HL-60 (cell line): ENCODE measurements at regions not wholly inside any gene's neighbourhood (a gene's known extent, or its start where the extent isn't known, plus 50 kb on each side); places are given as distances from the start of the nearest gene placed in this dataset.

Experiments used
- DNase-seq, 2 experiments: peaks; one replicate each; pipeline ENCODE4 v3.0.0-alpha.2; 2010 to 2020; ENCODE audit warnings: low read depth in 1 of 2, low spot score in 1 of 2
- H3K27ac ChIP-seq: fragments of 250-450 bp; sonication (Bioruptor Pico); replicated peaks from 2 replicates; pipeline ENCODE4 v1.5.1; 2020; ENCODE audit warnings: mild to moderate bottlenecking, moderate library complexity
- H3K27me3 ChIP-seq: fragments of 250-450 bp; sonication (Bioruptor Pico); 2 replicates; pipeline ENCODE4 v1.5.1; 2021; ENCODE audit warnings: mild to moderate bottlenecking, moderate library complexity; ENCODE audit not compliant: insufficient read depth, poor library complexity, severe bottlenecking
- H3K4me3 ChIP-seq: replicated peaks from 2 replicates; pipeline ENCODE4 v1.5.1; 2011; ENCODE audit warnings: mild to moderate bottlenecking, control low read depth, low read length; ENCODE audit not compliant: insufficient read depth
- GABPA ChIP-seq: IDR thresholded peaks from 2 replicates; pipeline ENCODE4 v1.6.1; 2012; ENCODE audit warnings: low read depth
- POLR2AphosphoS5 ChIP-seq: IDR thresholded peaks from 2 replicates; pipeline ENCODE4 v1.6.1; 2012; ENCODE audit warnings: low read depth
- SPI1 ChIP-seq: IDR thresholded peaks from 2 replicates; pipeline ENCODE4 v1.6.1; 2012; ENCODE audit warnings: low read depth, mild to moderate bottlenecking, borderline replicate concordance
- TF ChIP-seq, protein P1 (sequence below): IDR thresholded peaks from one replicate; pipeline ENCODE4 v1.5.1; 2011; ENCODE audit warnings: low read length, control low read depth, inconsistent platforms; ENCODE audit not compliant: insufficient read depth
- TF ChIP-seq, protein P2 (sequence below): IDR thresholded peaks from 2 replicates; pipeline ENCODE4 v1.6.1; 2012; ENCODE audit warnings: low read depth; ENCODE audit not compliant: insufficient replicate concordance

DNA sequence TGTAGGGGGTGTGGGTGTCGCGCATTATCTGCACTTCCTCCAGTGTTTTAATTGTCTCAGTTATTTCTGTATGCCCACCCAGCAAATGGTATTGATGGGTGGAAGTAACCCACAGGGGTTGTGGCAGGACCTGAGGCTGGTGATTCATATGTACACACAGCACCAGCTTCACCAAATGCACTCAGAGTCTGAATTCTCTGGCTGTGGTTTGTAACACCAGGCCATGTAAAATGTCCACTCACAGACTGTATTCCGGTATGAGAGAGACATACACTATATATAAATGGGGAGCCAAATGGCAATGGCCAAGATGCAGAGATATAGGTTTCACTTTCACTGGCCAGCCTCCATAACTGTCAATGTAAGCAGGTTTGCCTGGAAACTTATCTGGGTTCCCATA, 76.3 kb upstream of the FBXL4 start:
- Histone ChIP-seq H3K27ac (no peak overlapping the region), H3K27me3 (no peaks in the 10 kb centered on the region), H3K4me3 (no peak overlapping the region)
- no peak for DNase-seq
- TF ChIP-seq, protein P1, sequence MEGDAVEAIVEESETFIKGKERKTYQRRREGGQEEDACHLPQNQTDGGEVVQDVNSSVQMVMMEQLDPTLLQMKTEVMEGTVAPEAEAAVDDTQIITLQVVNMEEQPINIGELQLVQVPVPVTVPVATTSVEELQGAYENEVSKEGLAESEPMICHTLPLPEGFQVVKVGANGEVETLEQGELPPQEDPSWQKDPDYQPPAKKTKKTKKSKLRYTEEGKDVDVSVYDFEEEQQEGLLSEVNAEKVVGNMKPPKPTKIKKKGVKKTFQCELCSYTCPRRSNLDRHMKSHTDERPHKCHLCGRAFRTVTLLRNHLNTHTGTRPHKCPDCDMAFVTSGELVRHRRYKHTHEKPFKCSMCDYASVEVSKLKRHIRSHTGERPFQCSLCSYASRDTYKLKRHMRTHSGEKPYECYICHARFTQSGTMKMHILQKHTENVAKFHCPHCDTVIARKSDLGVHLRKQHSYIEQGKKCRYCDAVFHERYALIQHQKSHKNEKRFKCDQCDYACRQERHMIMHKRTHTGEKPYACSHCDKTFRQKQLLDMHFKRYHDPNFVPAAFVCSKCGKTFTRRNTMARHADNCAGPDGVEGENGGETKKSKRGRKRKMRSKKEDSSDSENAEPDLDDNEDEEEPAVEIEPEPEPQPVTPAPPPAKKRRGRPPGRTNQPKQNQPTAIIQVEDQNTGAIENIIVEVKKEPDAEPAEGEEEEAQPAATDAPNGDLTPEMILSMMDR = no peak
- TF ChIP-seq GABPA (no peak), SPI1 (no peak), POLR2AphosphoS5 (no peak)
- TF ChIP-seq, protein P2, sequence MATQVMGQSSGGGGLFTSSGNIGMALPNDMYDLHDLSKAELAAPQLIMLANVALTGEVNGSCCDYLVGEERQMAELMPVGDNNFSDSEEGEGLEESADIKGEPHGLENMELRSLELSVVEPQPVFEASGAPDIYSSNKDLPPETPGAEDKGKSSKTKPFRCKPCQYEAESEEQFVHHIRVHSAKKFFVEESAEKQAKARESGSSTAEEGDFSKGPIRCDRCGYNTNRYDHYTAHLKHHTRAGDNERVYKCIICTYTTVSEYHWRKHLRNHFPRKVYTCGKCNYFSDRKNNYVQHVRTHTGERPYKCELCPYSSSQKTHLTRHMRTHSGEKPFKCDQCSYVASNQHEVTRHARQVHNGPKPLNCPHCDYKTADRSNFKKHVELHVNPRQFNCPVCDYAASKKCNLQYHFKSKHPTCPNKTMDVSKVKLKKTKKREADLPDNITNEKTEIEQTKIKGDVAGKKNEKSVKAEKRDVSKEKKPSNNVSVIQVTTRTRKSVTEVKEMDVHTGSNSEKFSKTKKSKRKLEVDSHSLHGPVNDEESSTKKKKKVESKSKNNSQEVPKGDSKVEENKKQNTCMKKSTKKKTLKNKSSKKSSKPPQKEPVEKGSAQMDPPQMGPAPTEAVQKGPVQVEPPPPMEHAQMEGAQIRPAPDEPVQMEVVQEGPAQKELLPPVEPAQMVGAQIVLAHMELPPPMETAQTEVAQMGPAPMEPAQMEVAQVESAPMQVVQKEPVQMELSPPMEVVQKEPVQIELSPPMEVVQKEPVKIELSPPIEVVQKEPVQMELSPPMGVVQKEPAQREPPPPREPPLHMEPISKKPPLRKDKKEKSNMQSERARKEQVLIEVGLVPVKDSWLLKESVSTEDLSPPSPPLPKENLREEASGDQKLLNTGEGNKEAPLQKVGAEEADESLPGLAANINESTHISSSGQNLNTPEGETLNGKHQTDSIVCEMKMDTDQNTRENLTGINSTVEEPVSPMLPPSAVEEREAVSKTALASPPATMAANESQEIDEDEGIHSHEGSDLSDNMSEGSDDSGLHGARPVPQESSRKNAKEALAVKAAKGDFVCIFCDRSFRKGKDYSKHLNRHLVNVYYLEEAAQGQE = no peak

DNA sequence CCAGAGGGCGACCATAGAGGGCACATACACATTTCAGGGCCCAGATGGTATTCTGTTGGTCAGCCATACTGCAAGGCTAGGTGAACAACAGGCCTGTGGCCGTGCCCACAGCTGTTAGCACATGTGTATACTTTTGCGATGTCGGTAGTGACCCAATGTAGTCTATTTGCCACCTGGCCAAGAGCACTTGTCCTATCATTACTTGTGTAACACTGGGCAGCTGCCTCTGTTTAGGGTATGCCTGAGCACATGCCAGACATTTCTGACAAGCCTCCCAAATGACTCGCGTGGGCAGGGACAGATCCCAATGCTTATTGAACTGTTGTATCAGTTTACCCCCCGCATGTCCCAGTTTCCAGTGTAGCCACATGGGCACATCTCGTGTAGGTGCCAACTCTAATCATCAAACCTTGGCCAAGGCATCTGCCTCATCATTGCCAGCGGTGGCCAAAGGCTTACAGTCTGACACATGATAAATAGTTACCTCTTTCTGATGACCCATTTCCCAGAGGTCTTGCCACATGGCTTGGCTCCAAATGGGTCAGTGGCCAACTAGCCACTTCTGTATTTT, 74.4 kb upstream of the FBXL4 start:
- DNase-seq = no peak
- Histone ChIP-seq H3K4me3 (no peak overlapping the region), H3K27ac (no peak overlapping the region), H3K27me3 (no peaks in the 10 kb centered on the region)
- TF ChIP-seq, protein P1 = no peak
- no peak for TF ChIP-seq GABPA
- no peak for TF ChIP-seq POLR2AphosphoS5
- TF ChIP-seq, protein P2 = no peak
- TF ChIP-seq SPI1 = no peak

DNA sequence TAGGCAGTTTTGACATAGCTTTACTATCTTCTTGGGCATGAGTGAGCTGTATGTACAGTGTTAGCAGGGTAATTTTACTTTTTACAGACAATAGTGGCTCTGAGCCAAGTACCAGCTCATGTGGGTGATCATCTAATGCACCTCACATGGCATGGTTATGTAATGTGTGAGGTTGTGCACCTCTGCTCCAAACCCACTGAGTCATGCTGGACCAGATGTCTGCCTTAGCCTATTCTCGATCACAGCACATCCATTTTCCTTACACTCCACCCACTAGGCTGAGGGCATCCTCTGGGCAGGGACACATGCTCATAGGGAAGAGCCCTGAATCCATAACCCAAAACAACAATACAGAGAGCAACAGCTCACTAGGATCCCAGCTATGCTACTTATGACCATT, 71.6 kb upstream of the FBXL4 start:
- no peak overlapping the region for H3K4me3 ChIP-seq
- TF ChIP-seq SPI1 (no peak), GABPA (no peak), POLR2AphosphoS5 (no peak)
- TF ChIP-seq, protein P1 = no peak
- TF ChIP-seq, protein P2 = no peak
- no peak for DNase-seq
- no peak overlapping the region for H3K27ac ChIP-seq
- no peaks in the 10 kb centered on the region for H3K27me3 ChIP-seq
